Trophoblast cell (in vitro differentiated cells and primary cell): ENCODE measurements at regions not wholly inside any gene's neighbourhood (a gene's known extent, or its start where the extent isn't known, plus 50 kb on each side); places are given as distances from the start of the nearest gene placed in this dataset.

Source experiments
- DNase-seq, 2 donors: peaks; one replicate each; pipeline ENCODE4 v3.0.0-alpha.2; 2016
- H2AFZ ChIP-seq: 2 replicates; pipeline ENCODE4 v1.6.1; 2013; ENCODE audit warnings: low read length, moderate library complexity, mild to moderate bottlenecking; ENCODE audit not compliant: insufficient read depth, poor library complexity
- H2AK5ac ChIP-seq: 2 replicates; pipeline ENCODE4 v1.6.1; 2013; ENCODE audit warnings: mild to moderate bottlenecking, low read length
- H2BK120ac ChIP-seq: 2 replicates; pipeline ENCODE4 v1.6.1; 2013; ENCODE audit warnings: low read length, mild to moderate bottlenecking, moderate library complexity; ENCODE audit not compliant: insufficient read depth, poor library complexity
- H2BK12ac ChIP-seq: 2 replicates; pipeline ENCODE4 v1.6.1; 2013; ENCODE audit warnings: mild to moderate bottlenecking, low read length, moderate library complexity
- H2BK5ac ChIP-seq: 2 replicates; pipeline ENCODE4 v1.6.1; 2013; ENCODE audit warnings: low read length, low read depth, moderate library complexity, mild to moderate bottlenecking; ENCODE audit not compliant: poor library complexity
- H3K14ac ChIP-seq: 2 replicates; pipeline ENCODE4 v1.6.1; 2013; ENCODE audit warnings: mild to moderate bottlenecking, low read length
- H3K18ac ChIP-seq: 2 replicates; pipeline ENCODE4 v1.6.1; 2013; ENCODE audit warnings: mild to moderate bottlenecking, low read length
- H3K23ac ChIP-seq: 2 replicates; pipeline ENCODE4 v1.6.1; 2013; ENCODE audit warnings: low read length
- H3K27ac ChIP-seq: 2 replicates; pipeline ENCODE4 v1.5.1; 2013; ENCODE audit warnings: low read depth, mild to moderate bottlenecking, inconsistent platforms, low read length, moderate library complexity
- H3K27me3 ChIP-seq: 2 replicates; pipeline ENCODE4 v1.6.1; 2013; ENCODE audit warnings: inconsistent platforms, mild to moderate bottlenecking, low read length, moderate library complexity; ENCODE audit not compliant: insufficient read depth
- H3K36me3 ChIP-seq, 2 experiments: 1 replicate in 1 of 2; 2 replicates in 1 of 2; pipeline ENCODE4 v1.6.1; 2013; ENCODE audit warnings: low read length in 2 of 2, mild to moderate bottlenecking in 2 of 2, moderate library complexity in 1 of 2; ENCODE audit not compliant: insufficient read depth in 2 of 2, control insufficient read depth in 1 of 2
- H3K4ac ChIP-seq: 2 replicates; pipeline ENCODE4 v1.6.1; 2013; ENCODE audit warnings: low read depth, mild to moderate bottlenecking, low read length, moderate library complexity
- H3K4me1 ChIP-seq, 2 experiments: 1 replicate in 1 of 2; 2 replicates in 1 of 2; pipeline ENCODE4 v1.6.1; 2013; ENCODE audit warnings: low read length in 2 of 2, mild to moderate bottlenecking in 2 of 2, moderate library complexity in 1 of 2; ENCODE audit not compliant: insufficient read depth in 2 of 2, control insufficient read depth in 1 of 2
- H3K4me2 ChIP-seq: 2 replicates; pipeline ENCODE4 v1.6.1; 2013; ENCODE audit warnings: inconsistent platforms, mild to moderate bottlenecking, low read length, moderate library complexity
- H3K4me3 ChIP-seq: 2 replicates; pipeline ENCODE4 v1.5.1; 2013; ENCODE audit warnings: mild to moderate bottlenecking, low read depth, low read length, inconsistent platforms
- H3K79me1 ChIP-seq: one replicate; pipeline ENCODE4 v1.6.1; 2013; ENCODE audit warnings: low read length
- H3K79me2 ChIP-seq: 2 replicates; pipeline ENCODE4 v1.6.1; 2013; ENCODE audit warnings: low read length, mild to moderate bottlenecking; ENCODE audit not compliant: control insufficient read depth, insufficient read depth, poor library complexity
- H3K9ac ChIP-seq: 2 replicates; pipeline ENCODE4 v1.6.1; 2013; ENCODE audit warnings: mild to moderate bottlenecking, low read length
- H3K9me3 ChIP-seq: 2 replicates; pipeline ENCODE4 v1.6.1; 2013; ENCODE audit warnings: low read depth, mild to moderate bottlenecking, control low read depth, inconsistent platforms, low read length; ENCODE audit not compliant: insufficient read depth
- H4K12ac ChIP-seq: 2 replicates; pipeline ENCODE4 v1.6.1; 2013; ENCODE audit warnings: low read depth, mild to moderate bottlenecking, low read length, moderate library complexity
- H4K8ac ChIP-seq: 2 replicates; pipeline ENCODE4 v1.6.1; 2013; ENCODE audit warnings: low read depth, mild to moderate bottlenecking, low read length, moderate library complexity
- H4K91ac ChIP-seq: one replicate; pipeline ENCODE4 v1.6.1; 2013; ENCODE audit warnings: low read depth, mild to moderate bottlenecking, low read length, moderate library complexity
- WGBS: extraction: QIAGEN DNeasy Blood & Tissue Kit; methylation state at CpG from one replicate; pipeline ENCODE4 v1.1.7; 2013; ENCODE audit warnings: missing lambda C conversion rate; ENCODE audit not compliant: insufficient read length, insufficient coverage; ENCODE audit errors: extremely low coverage; 5-methylcytosine and 5-hydroxymethylcytosine counted together

DNA sequence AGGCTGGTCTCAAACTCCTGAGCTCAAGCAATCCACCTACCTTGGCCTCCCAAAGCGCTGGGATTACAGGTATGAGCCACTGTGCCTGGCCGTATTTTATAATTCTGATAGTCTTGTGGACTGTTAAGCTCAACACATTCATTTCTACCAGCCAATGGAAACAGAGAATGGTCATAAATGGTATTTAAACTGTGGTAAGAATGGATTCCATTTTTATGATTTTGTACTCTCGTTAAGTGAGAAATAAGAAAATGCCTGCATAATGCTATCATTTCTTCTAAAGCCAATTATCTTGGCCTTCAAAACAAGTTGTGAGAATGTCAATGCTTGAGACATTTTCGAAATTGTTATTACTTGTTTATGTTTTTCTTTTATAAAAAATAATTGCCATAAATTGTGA lies 321.0 kb downstream of the IL15 start:
- H2AFZ ChIP-seq = no peak overlapping the region
- no peak overlapping the region for H4K8ac ChIP-seq
- H3K27ac ChIP-seq = no peak overlapping the region
- DNase-seq = no peak
- H3K4me3 ChIP-seq = no peak overlapping the region
- H3K27me3 ChIP-seq = no peaks in the 10 kb centered on the region
- H3K18ac ChIP-seq = no peak overlapping the region
- H4K91ac ChIP-seq = no peak overlapping the region
- H2BK12ac ChIP-seq = no peak overlapping the region
- H3K4me2 ChIP-seq = no peak overlapping the region
- no CpG with 5 or more reads among the region's 4 CpGs for WGBS
- H3K79me1 ChIP-seq = no peaks in the 10 kb centered on the region
- no peak overlapping the region for H3K4ac ChIP-seq
- no peaks in the 10 kb centered on the region for H3K36me3 ChIP-seq
- H2AK5ac ChIP-seq = no peak overlapping the region
- H3K79me2 ChIP-seq = no peaks in the 10 kb centered on the region
- no peak overlapping the region for H2BK120ac ChIP-seq
- no peaks in the 10 kb centered on the region for H3K9me3 ChIP-seq
- no peak overlapping the region for H4K12ac ChIP-seq
- H3K14ac ChIP-seq = no peak overlapping the region
- no peak overlapping the region for H2BK5ac ChIP-seq
- no peak overlapping the region for H3K9ac ChIP-seq
- no peak overlapping the region for H3K23ac ChIP-seq
- H3K4me1 ChIP-seq = no peaks in the 10 kb centered on the region

GRCh38 chr4:141962486-141962885 lies 326.1 kb downstream of the IL15 start:
- H3K9me3 ChIP-seq = peaks cover 2% of the 10 kb centered on the region
- H4K91ac ChIP-seq = no peak overlapping the region
- no peak overlapping the region for H3K4me3 ChIP-seq
- H3K23ac ChIP-seq = no peak overlapping the region
- no peaks in the 10 kb centered on the region for H3K4me1 ChIP-seq
- H3K18ac ChIP-seq = no peak overlapping the region
- H2AFZ ChIP-seq = no peak overlapping the region
- H2BK5ac ChIP-seq = no peak overlapping the region
- H2BK12ac ChIP-seq = no peak overlapping the region
- H3K79me2 ChIP-seq = no peaks in the 10 kb centered on the region
- H3K79me1 ChIP-seq = no peaks in the 10 kb centered on the region
- no peak overlapping the region for H3K4me2 ChIP-seq
- no peak overlapping the region for H3K9ac ChIP-seq
- no peak overlapping the region for H3K14ac ChIP-seq
- no peak overlapping the region for H3K4ac ChIP-seq
- no CpG with 5 or more reads among the region's 1 CpG for WGBS
- no peak overlapping the region for H4K8ac ChIP-seq
- no peak overlapping the region for H4K12ac ChIP-seq
- H3K36me3 ChIP-seq = no peaks in the 10 kb centered on the region
- no peak overlapping the region for H2AK5ac ChIP-seq
- H3K27me3 ChIP-seq = no peaks in the 10 kb centered on the region
- H3K27ac ChIP-seq = no peak overlapping the region
- no peak for DNase-seq
- no peak overlapping the region for H2BK120ac ChIP-seq

GRCh38 chr4:141971869-141972268 lies 335.5 kb downstream of the IL15 start:
- no peak overlapping the region for H3K4me3 ChIP-seq
- no peak overlapping the region for H2BK12ac ChIP-seq
- no peak overlapping the region for H2AK5ac ChIP-seq
- no peaks in the 10 kb centered on the region for H3K36me3 ChIP-seq
- H3K27ac ChIP-seq = no peak overlapping the region
- no peak for DNase-seq
- no peak overlapping the region for H3K18ac ChIP-seq
- H3K9ac ChIP-seq = no peak overlapping the region
- H3K4me1 ChIP-seq = no peaks in the 10 kb centered on the region
- no peak overlapping the region for H2BK120ac ChIP-seq
- WGBS = no CpG with 5 or more reads among the region's 3 CpGs
- H3K4me2 ChIP-seq = no peak overlapping the region
- no peak overlapping the region for H3K4ac ChIP-seq
- no peak overlapping the region for H4K91ac ChIP-seq
- no peak overlapping the region for H4K12ac ChIP-seq
- H3K14ac ChIP-seq = no peak overlapping the region
- H3K23ac ChIP-seq = no peak overlapping the region
- no peaks in the 10 kb centered on the region for H3K27me3 ChIP-seq
- H2AFZ ChIP-seq = no peak overlapping the region
- no peaks in the 10 kb centered on the region for H3K79me1 ChIP-seq
- no peak overlapping the region for H2BK5ac ChIP-seq
- no peak overlapping the region for H4K8ac ChIP-seq
- H3K79me2 ChIP-seq = no peaks in the 10 kb centered on the region
- H3K9me3 ChIP-seq = peaks cover 3% of the 10 kb centered on the region

DNA sequence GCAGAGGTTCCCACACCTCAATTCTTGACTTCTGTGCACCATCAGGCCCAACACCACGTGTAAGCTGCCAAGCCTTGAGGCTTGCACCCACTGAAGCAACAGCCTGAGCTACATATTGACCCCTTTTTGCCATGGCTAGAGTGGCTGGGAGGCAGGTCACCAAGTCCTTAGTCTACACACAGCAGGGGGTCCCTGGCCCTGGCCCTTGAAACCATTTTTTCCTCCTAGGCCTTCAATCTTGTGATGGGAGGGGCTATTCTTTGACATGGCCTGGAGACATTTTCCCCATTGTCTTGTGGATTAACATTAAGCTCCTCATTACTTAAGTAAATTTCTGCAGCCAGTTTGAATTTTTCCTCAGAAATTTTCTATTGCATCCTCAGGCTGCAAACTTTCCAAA lies 336.6 kb downstream of the IL15 start:
- Histone ChIP-seq H3K27ac (no peak overlapping the region), H3K9ac (no peak overlapping the region), H3K79me2 (no peaks in the 10 kb centered on the region)

More for the DNA sequence above, 336.6 kb downstream of the IL15 start:
- Histone ChIP-seq H2AK5ac (no peak overlapping the region), H2BK5ac (no peak overlapping the region), H4K8ac (no peak overlapping the region), H2BK120ac (no peak overlapping the region), H3K4ac (no peak overlapping the region), H2BK12ac (no peak overlapping the region), H3K4me3 (no peak overlapping the region), H3K4me1 (no peaks in the 10 kb centered on the region), H3K9me3 (peaks cover 3% of the 10 kb centered on the region), H4K91ac (no peak overlapping the region), H3K14ac (no peak overlapping the region), H4K12ac (no peak overlapping the region), H3K27me3 (no peaks in the 10 kb centered on the region), H2AFZ (no peak overlapping the region), H3K23ac (no peak overlapping the region), H3K36me3 (no peaks in the 10 kb centered on the region), H3K4me2 (no peak overlapping the region), H3K79me1 (no peaks in the 10 kb centered on the region), H3K18ac (no peak overlapping the region)
- DNase-seq = no peak
- no CpG with 5 or more reads among the region's 1 CpG for WGBS
